ENCODE measurements at regions not wholly inside any gene's neighbourhood (a gene's known extent, or its start where the extent isn't known, plus 50 kb on each side); places are given as distances from the start of the nearest gene placed in this dataset.
"Not testable (repeated sequence)": the region's sequence is repeated elsewhere in the genome, so short reads cannot be mapped to it uniquely, and the experiment has no call there.

GRCh38 chr15:81870746-81871106, 175.1 kb downstream of the MEX3B start:
- not testable (repeated sequence) for TF ChIP-seq CTCF (conservative IDR thresholded peaks at IDR 0.05); ZFX (IDR thresholded peaks at IDR 0.05)

Data from C4-2B (cell line).